OCI-LY1 (cell line): ENCODE measurements at regions not wholly inside any gene's neighbourhood (a gene's known extent, or its start where the extent isn't known, plus 50 kb on each side); places are given as distances from the start of the nearest gene placed in this dataset.

Source experiments
- EZH2 ChIP-seq: fragments of 200-600 bp; sonication (generic), shearing (Covaris generic); IDR thresholded peaks from 2 replicates; pipeline ENCODE4 v1.8.0; 2017; ENCODE audit warnings: borderline replicate concordance, mixed run types, mild to moderate bottlenecking, antibody characterized with exemption, low read length, moderate library complexity, mixed read lengths
- TF ChIP-seq, protein P1 (sequence below): fragments of 200-600 bp; sonication (generic), shearing (Covaris generic); IDR thresholded peaks from 2 replicates; pipeline ENCODE4 v1.5.1; 2017; ENCODE audit warnings: mild to moderate bottlenecking, antibody characterized with exemption, low read length, moderate library complexity, mixed read lengths

DNA sequence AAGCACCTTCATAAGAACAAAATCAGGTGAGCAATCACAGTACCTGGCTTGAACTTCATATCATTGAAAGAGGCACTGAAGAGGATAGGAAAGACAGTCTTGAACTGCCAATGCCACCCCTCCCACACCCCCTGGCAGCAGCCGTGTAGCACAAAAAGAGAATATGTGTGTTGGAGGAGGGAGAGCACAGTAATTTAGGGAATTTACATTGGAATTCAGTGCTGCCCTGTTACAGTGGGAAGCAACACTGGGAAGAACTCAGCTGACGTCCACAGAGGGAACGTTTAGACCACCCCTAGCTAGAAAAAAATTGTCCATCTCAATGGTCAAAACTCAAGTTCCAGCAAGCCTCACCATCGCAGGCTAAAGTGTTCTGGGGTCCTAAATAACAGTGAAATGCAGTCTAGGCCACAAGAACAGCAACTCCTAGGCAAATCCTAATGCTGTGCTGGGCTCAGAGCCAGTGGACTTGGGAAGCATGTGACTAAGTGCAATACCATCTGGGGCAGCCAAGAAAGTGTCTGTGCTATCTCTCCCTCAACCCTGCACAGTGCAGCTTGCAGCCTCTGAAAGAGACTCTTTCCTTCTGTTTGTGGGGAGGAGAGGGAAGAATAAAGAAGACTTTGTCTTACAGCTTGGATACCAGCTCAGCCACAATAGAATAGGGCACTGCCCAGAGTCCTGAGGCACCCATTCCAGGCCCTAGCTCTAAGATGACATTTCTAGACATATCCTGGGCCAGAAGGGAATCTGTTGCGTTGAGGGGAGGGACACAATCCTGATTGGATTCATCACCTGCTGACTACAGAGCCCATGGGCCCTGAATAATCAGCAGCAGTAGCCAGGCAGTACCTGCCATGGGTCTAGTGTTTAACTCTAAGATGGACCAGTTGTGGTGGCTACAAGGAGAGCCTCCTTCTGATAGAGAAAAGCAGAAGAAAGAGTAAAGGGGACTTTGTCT, 62.1 kb upstream of the VLDLR start:
- TF ChIP-seq, protein P1, sequence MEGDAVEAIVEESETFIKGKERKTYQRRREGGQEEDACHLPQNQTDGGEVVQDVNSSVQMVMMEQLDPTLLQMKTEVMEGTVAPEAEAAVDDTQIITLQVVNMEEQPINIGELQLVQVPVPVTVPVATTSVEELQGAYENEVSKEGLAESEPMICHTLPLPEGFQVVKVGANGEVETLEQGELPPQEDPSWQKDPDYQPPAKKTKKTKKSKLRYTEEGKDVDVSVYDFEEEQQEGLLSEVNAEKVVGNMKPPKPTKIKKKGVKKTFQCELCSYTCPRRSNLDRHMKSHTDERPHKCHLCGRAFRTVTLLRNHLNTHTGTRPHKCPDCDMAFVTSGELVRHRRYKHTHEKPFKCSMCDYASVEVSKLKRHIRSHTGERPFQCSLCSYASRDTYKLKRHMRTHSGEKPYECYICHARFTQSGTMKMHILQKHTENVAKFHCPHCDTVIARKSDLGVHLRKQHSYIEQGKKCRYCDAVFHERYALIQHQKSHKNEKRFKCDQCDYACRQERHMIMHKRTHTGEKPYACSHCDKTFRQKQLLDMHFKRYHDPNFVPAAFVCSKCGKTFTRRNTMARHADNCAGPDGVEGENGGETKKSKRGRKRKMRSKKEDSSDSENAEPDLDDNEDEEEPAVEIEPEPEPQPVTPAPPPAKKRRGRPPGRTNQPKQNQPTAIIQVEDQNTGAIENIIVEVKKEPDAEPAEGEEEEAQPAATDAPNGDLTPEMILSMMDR = no peak
- no peak for TF ChIP-seq EZH2
